Renal cortical epithelial cell (primary cell): ENCODE measurements at regions not wholly inside any gene's neighbourhood (a gene's known extent, or its start where the extent isn't known, plus 50 kb on each side); places are given as distances from the start of the nearest gene placed in this dataset.

Source experiments
- DNase-seq: peaks from one replicate; pipeline ENCODE4 v3.0.0-alpha.2; 2011; ENCODE audit warnings: low read depth

- no peak for DNase-seq
These were observed 106.8 kb downstream of the ZBTB18 start for GRCh38 chr1:244157731-244158438.

- no peak for DNase-seq
These were observed 108.6 kb downstream of the ZBTB18 start for GRCh38 chr1:244159646-244160045.

- no peak for DNase-seq
These were observed 109.6 kb downstream of the ZBTB18 start for GRCh38 chr1:244160455-244161235.

- DNase-seq: no peak
These were observed 110.1 kb downstream of the ZBTB18 start for GRCh38 chr1:244161236-244161510.

- DNase-seq: peak; percentile 43
These were observed 111.9 kb downstream of the ZBTB18 start for GRCh38 chr1:244162786-244163530.

GRCh38 chr1:244163861-244164510 lies 112.9 kb downstream of the ZBTB18 start:
- peak; percentile 99 for DNase-seq

- no peak for DNase-seq
These were observed 113.4 kb downstream of the ZBTB18 start for GRCh38 chr1:244164511-244164890.

- no peak for DNase-seq
These were observed 113.9 kb downstream of the ZBTB18 start for GRCh38 chr1:244165021-244165420.

- no peak for DNase-seq
These were observed 114.6 kb downstream of the ZBTB18 start for GRCh38 chr1:244165701-244166100.

GRCh38 chr1:244171241-244171985 lies 120.3 kb downstream of the ZBTB18 start:
- no peak for DNase-seq

- no peak for DNase-seq
These were observed 122.2 kb downstream of the ZBTB18 start for GRCh38 chr1:244173240-244173639.

- DNase-seq: no peak
These were observed 122.7 kb downstream of the ZBTB18 start for GRCh38 chr1:244173769-244174168.

- no peak for DNase-seq
These were observed 123.9 kb downstream of the ZBTB18 start for GRCh38 chr1:244174922-244175521.

- no peak for DNase-seq
These were observed 125.1 kb downstream of the ZBTB18 start for GRCh38 chr1:244176201-244176600.

- no peak for DNase-seq
These were observed 129.2 kb downstream of the ZBTB18 start for GRCh38 chr1:244180256-244180655.

GRCh38 chr1:244181867-244182266 lies 130.8 kb downstream of the ZBTB18 start:
- no peak for DNase-seq

GRCh38 chr1:244183037-244183436 lies 132.0 kb downstream of the ZBTB18 start:
- no peak for DNase-seq

GRCh38 chr1:244186372-244186771 lies 135.3 kb downstream of the ZBTB18 start:
- DNase-seq: no peak

- no peak for DNase-seq
These were observed 136.2 kb downstream of the ZBTB18 start for GRCh38 chr1:244187310-244187709.

GRCh38 chr1:244191581-244191980 lies 140.5 kb downstream of the ZBTB18 start:
- DNase-seq: no peak

GRCh38 chr1:244192325-244192724 lies 141.2 kb downstream of the ZBTB18 start:
- DNase-seq: peak; percentile 32
